IPS DF 4.7 (cell line): ENCODE measurements at regions not wholly inside any gene's neighbourhood (a gene's known extent, or its start where the extent isn't known, plus 50 kb on each side); places are given as distances from the start of the nearest gene placed in this dataset.

Source experiments
- DNase-seq: peaks from one replicate; pipeline ENCODE4 v3.0.0-alpha.2; 2013; ENCODE audit warnings: low spot score; ENCODE audit errors: extremely low read depth

DNA sequence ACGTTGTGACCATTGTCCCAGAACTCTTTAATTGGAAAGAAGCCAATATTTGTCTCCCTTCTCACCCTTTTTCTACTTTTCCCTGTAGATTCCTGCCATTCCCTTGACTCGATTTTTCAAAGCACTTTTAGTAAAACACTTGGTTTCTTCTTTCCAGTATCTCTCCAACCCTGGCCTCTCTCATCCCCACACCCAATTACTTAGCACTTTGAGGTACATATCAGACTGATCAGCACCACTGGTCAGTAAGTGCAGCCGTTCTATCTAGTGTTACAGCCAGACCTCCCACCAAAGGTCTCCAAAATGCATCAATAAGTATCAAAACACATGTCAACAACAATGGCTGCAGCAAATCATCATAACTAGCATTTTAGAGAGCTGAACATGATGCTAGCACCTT, 141.9 kb downstream of the BTG1 start:
- DNase-seq: no peak

- no peak for DNase-seq
Observed at GRCh38 chr12:92002673-92003382, 142.8 kb downstream of the BTG1 start.

- DNase-seq: no peak
Observed at GRCh38 chr12:92002195-92002649, 143.4 kb downstream of the BTG1 start.

DNA sequence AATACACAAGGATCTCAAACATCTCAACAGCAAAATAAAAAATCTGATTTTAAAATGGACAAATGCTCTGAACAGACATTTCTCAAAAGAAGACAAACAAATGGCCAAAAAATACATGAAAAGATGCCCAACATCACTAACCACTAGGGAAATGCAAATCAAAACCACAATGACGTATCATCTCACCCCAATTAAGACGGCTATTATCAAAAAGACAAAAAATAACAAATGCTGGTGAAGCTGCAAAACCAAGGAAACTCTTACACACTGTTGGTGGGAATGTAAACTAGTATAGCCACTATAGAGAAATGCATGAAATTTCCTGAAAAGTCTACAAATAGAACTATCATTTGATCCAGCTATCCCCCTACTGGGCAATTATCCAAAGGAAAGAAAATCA, 145.0 kb downstream of the BTG1 start:
- no peak for DNase-seq

DNA sequence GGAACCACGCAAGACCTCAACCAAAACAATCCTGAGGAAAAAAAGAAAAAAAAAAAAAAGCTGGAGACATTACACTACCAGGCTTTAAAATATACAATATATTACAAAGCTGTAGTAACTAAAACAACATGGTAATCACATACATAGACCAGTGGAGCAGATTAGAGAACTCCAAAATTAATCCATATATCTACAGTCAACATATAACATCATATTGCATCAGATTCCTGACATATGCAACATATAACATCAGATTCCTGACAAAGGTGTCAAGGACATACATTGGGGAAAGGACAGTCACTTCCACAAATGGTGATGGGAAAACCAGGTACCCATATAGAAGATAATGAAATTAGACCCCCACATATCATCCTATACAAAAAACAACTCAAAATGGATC, 145.8 kb downstream of the BTG1 start:
- DNase-seq: no peak

GRCh38 chr12:91998316-91998715, 147.3 kb downstream of the BTG1 start:
- no peak for DNase-seq

DNA sequence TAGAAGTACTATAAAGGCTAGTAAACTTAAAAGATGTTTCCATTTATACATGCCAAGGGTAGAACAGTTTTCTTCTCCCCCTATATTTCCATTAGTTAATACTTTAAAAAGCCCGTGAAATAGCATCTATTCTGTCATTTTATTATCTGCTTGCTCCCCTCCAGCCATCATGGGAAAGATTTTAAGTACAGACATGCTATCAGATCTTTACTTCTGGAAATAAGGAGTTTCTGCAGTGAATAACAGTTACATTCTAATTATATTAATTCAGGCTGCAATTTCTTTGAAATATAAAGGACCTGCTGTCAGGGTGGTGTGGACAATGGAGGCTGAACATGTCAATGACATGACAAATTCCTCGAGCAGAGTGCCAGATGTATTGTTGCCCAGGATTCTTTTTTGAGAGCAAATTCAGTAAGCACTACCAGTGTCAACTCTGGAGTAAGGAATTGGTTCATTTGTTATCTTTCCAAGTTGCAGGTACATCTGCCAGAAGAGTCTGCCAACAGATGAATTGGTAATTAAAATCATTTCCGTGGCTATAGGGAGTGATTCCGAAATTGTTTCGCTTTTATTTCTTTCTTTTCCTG, 151.3 kb downstream of the BTG1 start:
- no peak for DNase-seq

GRCh38 chr12:91993287-91994017, 152.2 kb downstream of the BTG1 start:
- DNase-seq: no peak

GRCh38 chr12:91991399-91992187, 154.1 kb downstream of the BTG1 start:
- DNase-seq: no peak

GRCh38 chr12:91990525-91990924, 155.1 kb downstream of the BTG1 start:
- DNase-seq: no peak

- DNase-seq: no peak
Observed at GRCh38 chr12:91989143-91989542, 156.5 kb downstream of the BTG1 start.

DNA sequence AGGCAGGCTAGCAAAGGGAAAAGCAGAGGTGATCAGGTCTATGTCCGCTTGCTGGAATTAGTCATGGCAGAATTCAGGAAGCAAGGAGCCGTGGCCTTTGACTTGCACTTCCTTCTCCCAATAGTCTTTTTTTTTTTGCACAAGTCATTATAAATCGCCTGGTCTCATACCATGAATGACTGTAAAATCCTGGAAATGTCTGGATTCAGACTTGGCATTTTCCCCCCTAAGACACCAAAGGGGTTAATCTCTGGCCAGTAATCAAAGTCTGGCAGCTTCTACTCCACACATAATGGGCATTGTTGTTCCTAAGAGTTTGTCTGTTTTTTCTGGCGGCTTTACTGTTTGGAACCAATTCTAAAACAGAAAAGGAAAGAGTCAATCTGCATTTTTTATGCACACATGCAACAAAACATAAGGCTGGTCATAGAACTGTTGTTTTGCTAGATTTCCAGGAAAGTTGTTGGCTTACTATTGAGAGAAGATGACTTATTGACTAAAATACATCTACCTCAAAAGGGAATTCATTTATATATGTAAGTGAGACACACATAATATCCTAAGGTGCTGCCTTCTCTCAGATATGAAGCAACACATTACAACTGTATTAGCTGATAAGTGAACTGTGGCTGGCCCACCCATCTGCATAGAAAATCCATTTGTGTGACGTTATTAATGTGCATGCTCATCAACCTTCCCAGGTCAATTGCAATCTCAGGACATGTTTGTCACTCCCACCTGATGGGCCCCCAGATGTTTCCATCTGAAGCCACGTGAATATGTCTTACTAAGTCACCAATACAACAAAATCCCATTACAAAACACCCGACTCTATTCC, 157.3 kb downstream of the BTG1 start:
- DNase-seq: no peak

- no peak for DNase-seq
Observed at GRCh38 chr12:91986084-91986483, 159.6 kb downstream of the BTG1 start.

GRCh38 chr12:91985002-91985787, 160.5 kb downstream of the BTG1 start:
- no peak for DNase-seq

DNA sequence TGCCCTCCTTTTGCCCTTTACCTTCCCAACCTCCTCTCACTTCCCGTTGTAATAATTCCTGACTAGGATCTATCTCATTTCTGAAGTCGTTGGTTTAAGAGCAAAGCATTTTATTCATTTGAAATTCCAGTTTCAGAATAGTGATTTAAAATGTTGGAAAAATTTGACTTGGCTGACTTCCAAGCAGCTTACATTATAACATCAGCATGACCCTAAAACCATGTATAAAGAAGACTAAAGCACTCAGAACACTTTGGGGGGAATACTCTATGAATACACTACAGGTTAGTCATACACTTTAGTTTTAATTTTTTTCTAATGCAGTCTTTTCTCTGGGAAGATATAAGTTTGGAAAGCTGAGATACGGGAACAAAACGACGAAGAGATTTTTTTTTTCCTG, 161.1 kb downstream of the BTG1 start:
- DNase-seq: no peak

GRCh38 chr12:91983935-91984334, 161.7 kb downstream of the BTG1 start:
- no peak for DNase-seq

DNA sequence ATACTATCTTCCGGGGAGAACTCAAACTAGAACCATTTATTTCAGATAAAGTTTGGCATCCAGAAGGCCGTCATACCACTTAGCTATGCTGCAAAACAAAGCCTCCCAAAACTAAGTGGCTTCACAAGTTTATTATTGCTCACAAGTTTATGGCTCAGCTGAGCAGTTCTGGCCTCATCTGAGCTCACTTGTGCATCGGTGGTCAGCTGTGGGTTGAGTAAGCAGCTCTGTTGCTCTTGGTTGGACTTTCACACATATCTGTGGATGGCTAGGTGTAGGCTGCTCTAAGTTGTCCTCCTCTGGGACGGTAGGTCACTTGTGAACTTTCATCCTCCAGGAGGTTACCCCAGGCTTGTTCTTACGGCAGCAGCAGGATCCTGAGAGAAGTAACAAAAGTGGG, 162.7 kb downstream of the BTG1 start:
- no peak for DNase-seq

GRCh38 chr12:91980389-91980821, 165.2 kb downstream of the BTG1 start:
- DNase-seq: no peak

DNA sequence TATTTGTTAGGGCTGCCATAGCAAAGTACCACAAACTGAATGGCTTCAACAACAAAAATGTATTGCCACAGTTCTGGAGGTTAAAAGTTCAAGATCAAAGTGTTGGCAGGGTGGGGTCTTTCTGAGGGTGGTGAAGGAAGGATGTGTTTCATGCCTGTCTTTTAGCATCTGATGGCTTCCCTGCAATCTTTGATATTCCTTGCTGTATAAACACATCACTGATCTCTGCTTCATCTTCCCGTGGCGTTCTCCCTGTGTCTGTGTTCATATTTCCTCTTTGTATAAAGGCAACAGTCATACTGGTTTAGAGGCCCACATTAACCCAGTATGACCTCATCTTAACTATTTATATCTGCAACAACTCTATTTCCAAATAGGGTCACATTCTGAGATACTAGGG, 167.5 kb downstream of the BTG1 start:
- DNase-seq: no peak

- no peak for DNase-seq
Observed at GRCh38 chr12:91975891-91976290, 169.8 kb downstream of the BTG1 start.
